Cardiac muscle cell (in vitro differentiated cells and primary cell): ENCODE measurements at regions not wholly inside any gene's neighbourhood (a gene's known extent, or its start where the extent isn't known, plus 50 kb on each side); places are given as distances from the start of the nearest gene placed in this dataset.
"Not testable (repeated sequence)": the region's sequence is repeated elsewhere in the genome, so short reads cannot be mapped to it uniquely, and the experiment has no call there.

Experiments
- DNase-seq, 2 donors: peaks; one replicate each; pipeline versions ENCODE4 v3.0.0 to v3.0.0-alpha.2; 2010 to 2017; ENCODE audit warnings: low read depth in 1 of 2, low spot score in 1 of 2
- H3K27ac ChIP-seq: fragments of 200-600 bp; sonication (generic); 2 replicates; pipeline ENCODE4 v1.5.1; 2016
- H3K27me3 ChIP-seq: fragments of 200-600 bp; sonication (generic); 2 replicates; pipeline ENCODE4 v1.6.0; 2016; ENCODE audit warnings: control low read depth
- H3K36me3 ChIP-seq: fragments of 200-600 bp; sonication (generic); 2 replicates; pipeline ENCODE4 v1.5.1; 2016; ENCODE audit warnings: control low read depth
- H3K4me1 ChIP-seq: fragments of 200-600 bp; sonication (generic); 2 replicates; pipeline ENCODE4 v1.8.1; 2017; ENCODE audit warnings: low read depth, mild to moderate bottlenecking, mixed run types
- H3K4me3 ChIP-seq: fragments of 200-600 bp; sonication (generic); 2 replicates; pipeline ENCODE4 v1.5.1; 2016; ENCODE audit warnings: mild to moderate bottlenecking
- H3K9me3 ChIP-seq: fragments of 200-600 bp; sonication (generic); 2 replicates; pipeline ENCODE4 v1.5.1; 2017; ENCODE audit warnings: low read depth, mild to moderate bottlenecking, control low read depth
- TF ChIP-seq, protein P1 (sequence below): IDR thresholded peaks from 2 replicates; pipeline ENCODE4 v1.5.1; 2012; ENCODE audit warnings: low read depth, mild to moderate bottlenecking, low read length

- Histone ChIP-seq H3K36me3 (no peaks in the 10 kb centered on the region), H3K4me3 (no peak overlapping the region), H3K27ac (peak overlapping the region; percentile 84), H3K27me3 (no peaks in the 10 kb centered on the region), H3K4me1 (peaks cover 15% of the 10 kb centered on the region), H3K9me3 (no peaks in the 10 kb centered on the region)
- DNase-seq, result peak; percentile 76 to 78
- TF ChIP-seq, protein P1, sequence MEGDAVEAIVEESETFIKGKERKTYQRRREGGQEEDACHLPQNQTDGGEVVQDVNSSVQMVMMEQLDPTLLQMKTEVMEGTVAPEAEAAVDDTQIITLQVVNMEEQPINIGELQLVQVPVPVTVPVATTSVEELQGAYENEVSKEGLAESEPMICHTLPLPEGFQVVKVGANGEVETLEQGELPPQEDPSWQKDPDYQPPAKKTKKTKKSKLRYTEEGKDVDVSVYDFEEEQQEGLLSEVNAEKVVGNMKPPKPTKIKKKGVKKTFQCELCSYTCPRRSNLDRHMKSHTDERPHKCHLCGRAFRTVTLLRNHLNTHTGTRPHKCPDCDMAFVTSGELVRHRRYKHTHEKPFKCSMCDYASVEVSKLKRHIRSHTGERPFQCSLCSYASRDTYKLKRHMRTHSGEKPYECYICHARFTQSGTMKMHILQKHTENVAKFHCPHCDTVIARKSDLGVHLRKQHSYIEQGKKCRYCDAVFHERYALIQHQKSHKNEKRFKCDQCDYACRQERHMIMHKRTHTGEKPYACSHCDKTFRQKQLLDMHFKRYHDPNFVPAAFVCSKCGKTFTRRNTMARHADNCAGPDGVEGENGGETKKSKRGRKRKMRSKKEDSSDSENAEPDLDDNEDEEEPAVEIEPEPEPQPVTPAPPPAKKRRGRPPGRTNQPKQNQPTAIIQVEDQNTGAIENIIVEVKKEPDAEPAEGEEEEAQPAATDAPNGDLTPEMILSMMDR, result peak; percentile 71
Measured at GRCh38 chr10:28991333-28992270, 297.3 kb upstream of the LYZL1 start.

DNA sequence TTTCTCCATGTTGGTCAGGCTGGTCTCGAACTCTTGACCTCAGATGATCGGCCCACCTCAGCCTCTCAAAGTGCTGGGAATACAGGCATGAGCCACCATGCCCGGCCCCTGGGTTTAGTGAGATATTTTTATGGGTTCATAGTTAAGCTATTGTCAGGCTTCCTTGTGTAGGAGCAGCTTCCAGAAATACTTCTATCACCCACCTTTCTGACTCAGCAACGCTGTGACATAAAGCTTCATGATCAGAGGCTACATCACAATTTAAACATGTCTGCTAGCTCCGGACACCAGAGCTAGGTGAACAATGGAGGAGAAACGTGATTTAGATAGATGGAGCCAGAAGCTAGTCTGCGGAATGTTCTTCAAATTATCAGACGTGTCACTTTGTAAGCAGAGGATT is 295.8 kb upstream of the LYZL1 start:
- H3K27ac ChIP-seq, result no peak overlapping the region
- TF ChIP-seq, protein P1, result no peak
- H3K4me3 ChIP-seq, result no peak overlapping the region
- no peak for DNase-seq
- no peaks in the 10 kb centered on the region for H3K27me3 ChIP-seq
- H3K4me1 ChIP-seq, result peaks cover 15% of the 10 kb centered on the region
- no peaks in the 10 kb centered on the region for H3K36me3 ChIP-seq
- H3K9me3 ChIP-seq, result no peaks in the 10 kb centered on the region

GRCh38 chr10:28993861-28994260 is 295.0 kb upstream of the LYZL1 start:
- H3K9me3 ChIP-seq, result no peaks in the 10 kb centered on the region
- no peaks in the 10 kb centered on the region for H3K36me3 ChIP-seq
- H3K27ac ChIP-seq, result no peak overlapping the region
- no peaks in the 10 kb centered on the region for H3K27me3 ChIP-seq
- no peak overlapping the region for H3K4me3 ChIP-seq
- H3K4me1 ChIP-seq, result peaks cover 15% of the 10 kb centered on the region
- TF ChIP-seq, protein P1, result no peak
- DNase-seq, result no peak

GRCh38 chr10:28994802-28995201 is 294.1 kb upstream of the LYZL1 start:
- H3K36me3 ChIP-seq, DNase-seq, H3K4me3 ChIP-seq, H3K27ac ChIP-seq, H3K27me3 ChIP-seq, H3K9me3 ChIP-seq: not testable (repeated sequence)
- peaks cover 20% of the 10 kb centered on the region for H3K4me1 ChIP-seq

DNA sequence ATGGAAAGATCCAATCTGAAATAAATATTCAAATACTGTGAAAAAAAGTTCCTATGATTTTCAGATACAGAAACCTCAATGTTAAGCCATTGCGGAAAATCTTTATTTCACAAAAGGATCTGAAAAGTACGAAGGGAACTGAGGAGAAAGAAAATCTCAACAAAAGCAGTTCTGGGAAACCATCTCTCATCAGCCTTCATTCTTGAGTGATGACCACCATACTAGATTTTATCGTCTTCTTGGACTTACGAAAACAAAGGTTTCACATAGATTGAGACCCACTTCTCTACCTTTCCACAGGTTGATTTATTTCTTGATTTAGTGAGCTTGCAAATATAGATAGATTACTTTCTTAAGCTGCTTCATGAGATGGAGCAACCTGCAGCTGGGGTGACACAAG is 293.4 kb upstream of the LYZL1 start:
- H3K4me1 ChIP-seq, result peaks cover 24% of the 10 kb centered on the region
- H3K27ac ChIP-seq, result no peak overlapping the region
- H3K27me3 ChIP-seq, result no peaks in the 10 kb centered on the region
- no peak for DNase-seq
- H3K4me3 ChIP-seq, result no peak overlapping the region
- no peaks in the 10 kb centered on the region for H3K36me3 ChIP-seq
- H3K9me3 ChIP-seq, result no peaks in the 10 kb centered on the region
- TF ChIP-seq, protein P1, result no peak

GRCh38 chr10:28996345-28996744 is 292.5 kb upstream of the LYZL1 start:
- Histone ChIP-seq H3K36me3 (no peaks in the 10 kb centered on the region), H3K4me1 (peaks cover 19% of the 10 kb centered on the region), H3K27me3 (no peaks in the 10 kb centered on the region), H3K27ac (no peak overlapping the region), H3K9me3 (no peaks in the 10 kb centered on the region), H3K4me3 (no peak overlapping the region)
- no peak for DNase-seq
- TF ChIP-seq, protein P1, result no peak
